ENCODE measurements at regions not wholly inside any gene's neighbourhood (a gene's known extent, or its start where the extent isn't known, plus 50 kb on each side); places are given as distances from the start of the nearest gene placed in this dataset.

- TF ChIP-seq EZH2 (IDR thresholded peaks at IDR 0.05; ENCODE audit: borderline replicate concordance, low read depth, low read length, severe bottlenecking): no peak
- no peak for TF ChIP-seq POLR2A (IDR thresholded peaks at IDR 0.05; ENCODE audit: low read depth, low read length)
- TF ChIP-seq CTCF (IDR thresholded peaks at IDR 0.05; ENCODE audit: extremely low read depth in 1 of 2, insufficient read depth in 1 of 2, low read depth in 1 of 2, low read length in 2 of 2): no peak
- TF ChIP-seq MAX (IDR thresholded peaks at IDR 0.05; ENCODE audit: insufficient read depth, insufficient read length): no peak
- no peak for TF ChIP-seq MYC (IDR thresholded peaks at IDR 0.05; ENCODE audit: low read depth, low read length)
- no peak for TF ChIP-seq POLR2AphosphoS5 (IDR thresholded peaks at IDR 0.05; ENCODE audit: insufficient read depth, low read depth, low read length)
- TF ChIP-seq GATA2 (IDR thresholded peaks at IDR 0.05; ENCODE audit: insufficient read depth, insufficient read length, low read depth, low read length): no peak
- TF ChIP-seq FOS (IDR thresholded peaks at IDR 0.05; ENCODE audit: borderline replicate concordance, insufficient read depth, low read length): no peak
These were observed 91.9 kb upstream of the PRR5 start for GRCh38 chr22:44610071-44610470.

All from endothelial cell of umbilical vein (primary cell).